ENCODE measurements at regions not wholly inside any gene's neighbourhood (a gene's known extent, or its start where the extent isn't known, plus 50 kb on each side); places are given as distances from the start of the nearest gene placed in this dataset.

DNA sequence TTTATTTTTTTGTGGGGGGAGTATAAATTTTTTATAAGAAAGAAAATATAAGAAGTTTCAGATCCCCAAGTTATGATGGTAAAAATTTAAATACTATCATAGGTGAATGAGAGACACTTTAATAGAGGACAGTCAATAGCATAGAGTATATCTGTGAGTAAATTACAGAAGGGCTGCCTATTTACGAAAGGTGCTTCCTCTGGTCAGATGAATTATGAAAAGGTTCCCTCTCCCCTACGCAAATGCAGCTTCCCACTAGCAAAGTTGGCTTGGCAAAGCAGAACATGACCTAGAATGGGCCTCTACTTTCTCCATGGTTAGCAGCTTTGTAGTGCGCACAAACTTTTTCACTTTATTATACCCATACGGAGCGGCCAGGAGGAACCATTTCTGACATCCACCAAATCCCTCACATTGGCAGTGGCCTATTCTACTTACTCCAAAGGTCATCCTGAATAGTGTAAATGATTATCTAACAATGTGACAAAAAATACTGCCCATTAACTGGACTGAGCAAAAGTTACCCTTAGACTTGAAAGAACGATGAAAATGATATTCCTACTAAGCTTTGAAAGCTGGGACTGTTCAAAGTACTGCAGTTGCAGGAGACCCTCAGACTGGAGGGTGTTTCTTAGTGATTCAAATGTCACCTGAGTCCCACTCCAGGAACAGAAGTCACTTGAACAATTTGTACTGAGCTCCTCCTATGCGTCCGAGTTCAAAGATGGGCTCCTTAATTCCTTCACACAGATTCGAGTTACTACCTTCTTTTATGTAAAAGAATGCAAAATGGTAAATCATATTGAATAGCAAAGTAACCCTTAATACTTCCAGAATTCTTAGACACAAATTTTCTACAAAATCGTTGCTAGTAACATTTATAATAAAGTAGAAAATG, 148.5 kb downstream of the NOL4 start:
- Histone ChIP-seq H3K4me1 (ENCODE audit: control insufficient read depth, low read depth, low read length) (no peaks in the 10 kb centered on the region), H3K9me3 (ENCODE audit: control insufficient read depth, low read depth, low read length) (no peaks in the 10 kb centered on the region), H3K27ac (ENCODE audit: low read length) (no peak overlapping the region)

GRCh38 chr18:34061226-34061625, 163.5 kb downstream of the NOL4 start:
- H3K9me3 ChIP-seq (ENCODE audit: control insufficient read depth, low read depth, low read length), result no peaks in the 10 kb centered on the region
- no peaks in the 10 kb centered on the region for H3K27me3 ChIP-seq (ENCODE audit: control insufficient read depth, insufficient read depth, low read length)
- H3K9ac ChIP-seq (ENCODE audit: low read length), result no peak overlapping the region
- no peak overlapping the region for H3K4me3 ChIP-seq (ENCODE audit: low read length)
- no peaks in the 10 kb centered on the region for H3K4me1 ChIP-seq (ENCODE audit: control insufficient read depth, low read depth, low read length)
- H3K27ac ChIP-seq (ENCODE audit: low read length), result no peak overlapping the region
- no peaks in the 10 kb centered on the region for H3K36me3 ChIP-seq (ENCODE audit: control insufficient read depth, low read depth, low read length)

More for the DNA sequence above, 148.5 kb downstream of the NOL4 start:
- H3K4me3 ChIP-seq (ENCODE audit: low read length), result no peak overlapping the region
- no peaks in the 10 kb centered on the region for H3K27me3 ChIP-seq (ENCODE audit: control insufficient read depth, insufficient read depth, low read length)
- no peak overlapping the region for H3K9ac ChIP-seq (ENCODE audit: low read length)
- no peaks in the 10 kb centered on the region for H3K36me3 ChIP-seq (ENCODE audit: control insufficient read depth, low read depth, low read length)

DNA sequence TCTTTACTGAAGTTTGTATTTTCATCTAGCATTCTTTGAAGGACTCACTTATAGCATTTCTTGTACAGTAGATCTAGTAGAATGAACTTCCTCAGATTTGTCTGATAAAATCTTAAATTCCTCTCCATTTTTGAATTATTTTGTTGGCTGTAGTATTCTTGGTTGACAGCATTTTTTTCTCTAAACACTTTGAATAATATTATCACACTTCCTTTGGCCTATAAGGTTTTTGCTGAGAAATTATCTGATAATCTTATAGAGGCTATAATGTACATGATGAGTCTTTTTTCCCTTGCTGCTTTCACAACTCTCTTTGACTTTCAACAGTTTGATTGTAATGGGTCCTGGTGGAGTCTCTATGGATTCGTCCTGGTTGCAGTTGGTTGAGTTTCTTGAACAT, 169.5 kb downstream of the NOL4 start:
- Histone ChIP-seq H3K36me3 (ENCODE audit: control insufficient read depth, low read depth, low read length) (no peaks in the 10 kb centered on the region), H3K9ac (ENCODE audit: low read length) (no peak overlapping the region), H3K27ac (ENCODE audit: low read length) (no peak overlapping the region), H3K4me3 (ENCODE audit: low read length) (no peak overlapping the region), H3K9me3 (ENCODE audit: control insufficient read depth, low read depth, low read length) (no peaks in the 10 kb centered on the region), H3K4me1 (ENCODE audit: control insufficient read depth, low read depth, low read length) (no peaks in the 10 kb centered on the region), H3K27me3 (ENCODE audit: control insufficient read depth, insufficient read depth, low read length) (no peaks in the 10 kb centered on the region)

DNA sequence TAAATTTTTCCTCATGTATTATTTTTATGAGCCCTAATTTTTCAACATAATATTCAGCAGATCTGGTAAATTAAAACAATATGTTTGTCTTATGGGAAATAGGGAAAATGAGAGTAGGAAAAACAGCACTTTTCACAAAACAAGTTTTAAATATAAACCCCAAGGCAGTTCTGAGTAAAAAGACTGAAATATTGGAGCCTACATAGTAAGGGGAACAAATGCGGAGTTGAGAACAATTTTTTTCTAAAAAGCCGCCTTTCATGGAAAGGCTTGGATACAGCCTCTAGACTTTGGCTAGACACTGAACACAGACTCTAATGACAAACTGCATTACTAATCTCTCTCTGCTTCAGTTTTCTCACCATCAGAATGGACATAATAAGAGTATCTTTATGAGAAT, 174.1 kb downstream of the NOL4 start:
- no peaks in the 10 kb centered on the region for H3K27me3 ChIP-seq (ENCODE audit: control insufficient read depth, insufficient read depth, low read length)
- no peaks in the 10 kb centered on the region for H3K36me3 ChIP-seq (ENCODE audit: control insufficient read depth, low read depth, low read length)
- H3K9me3 ChIP-seq (ENCODE audit: control insufficient read depth, low read depth, low read length), result no peaks in the 10 kb centered on the region
- no peak overlapping the region for H3K9ac ChIP-seq (ENCODE audit: low read length)
- H3K4me1 ChIP-seq (ENCODE audit: control insufficient read depth, low read depth, low read length), result peaks cover 4% of the 10 kb centered on the region
- H3K27ac ChIP-seq (ENCODE audit: low read length), result no peak overlapping the region
- H3K4me3 ChIP-seq (ENCODE audit: low read length), result no peak overlapping the region

- H3K9me3 ChIP-seq (ENCODE audit: control insufficient read depth, low read depth, low read length), result no peaks in the 10 kb centered on the region
- H3K27me3 ChIP-seq (ENCODE audit: control insufficient read depth, insufficient read depth, low read length), result no peaks in the 10 kb centered on the region
- H3K4me3 ChIP-seq (ENCODE audit: low read length), result no peak overlapping the region
- H3K27ac ChIP-seq (ENCODE audit: low read length), result no peak overlapping the region
- H3K4me1 ChIP-seq (ENCODE audit: control insufficient read depth, low read depth, low read length), result peaks cover 4% of the 10 kb centered on the region
- H3K36me3 ChIP-seq (ENCODE audit: control insufficient read depth, low read depth, low read length), result no peaks in the 10 kb centered on the region
- no peak overlapping the region for H3K9ac ChIP-seq (ENCODE audit: low read length)
These were observed 175.2 kb downstream of the NOL4 start for GRCh38 chr18:34049511-34049910.

DNA sequence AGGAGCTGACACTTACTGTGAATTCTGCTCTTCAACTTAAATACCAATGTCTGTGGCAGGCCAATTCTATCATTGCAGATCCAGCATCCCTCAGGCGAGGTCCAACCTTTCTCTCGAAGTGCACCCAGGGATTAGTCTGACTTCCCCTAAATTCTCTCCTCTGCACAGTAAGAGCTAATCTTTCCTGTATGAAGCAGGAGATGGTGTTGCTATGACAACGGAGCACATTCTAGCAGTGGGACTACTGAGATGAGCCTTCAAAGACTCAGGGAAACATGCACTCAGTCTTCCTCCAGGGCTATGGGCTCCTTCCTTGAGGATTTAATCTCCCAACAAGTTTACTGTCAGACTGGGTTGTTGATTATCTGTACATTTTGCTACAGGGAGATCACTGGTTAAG, 176.3 kb downstream of the NOL4 start:
- H3K4me3 ChIP-seq (ENCODE audit: low read length), result no peak overlapping the region
- peaks cover 4% of the 10 kb centered on the region for H3K4me1 ChIP-seq (ENCODE audit: control insufficient read depth, low read depth, low read length)
- H3K36me3 ChIP-seq (ENCODE audit: control insufficient read depth, low read depth, low read length), result no peaks in the 10 kb centered on the region
- H3K27ac ChIP-seq (ENCODE audit: low read length), result no peak overlapping the region
- no peaks in the 10 kb centered on the region for H3K27me3 ChIP-seq (ENCODE audit: control insufficient read depth, insufficient read depth, low read length)
- no peaks in the 10 kb centered on the region for H3K9me3 ChIP-seq (ENCODE audit: control insufficient read depth, low read depth, low read length)
- no peak overlapping the region for H3K9ac ChIP-seq (ENCODE audit: low read length)

GRCh38 chr18:34042423-34043146, 182.1 kb downstream of the NOL4 start:
- Histone ChIP-seq H3K4me3 (ENCODE audit: low read length) (no peak overlapping the region), H3K9me3 (ENCODE audit: control insufficient read depth, low read depth, low read length) (no peaks in the 10 kb centered on the region), H3K9ac (ENCODE audit: low read length) (no peak overlapping the region), H3K27me3 (ENCODE audit: control insufficient read depth, insufficient read depth, low read length) (no peaks in the 10 kb centered on the region), H3K27ac (ENCODE audit: low read length) (no peak overlapping the region), H3K36me3 (ENCODE audit: control insufficient read depth, low read depth, low read length) (no peaks in the 10 kb centered on the region), H3K4me1 (ENCODE audit: control insufficient read depth, low read depth, low read length) (peaks cover 6% of the 10 kb centered on the region)

DNA sequence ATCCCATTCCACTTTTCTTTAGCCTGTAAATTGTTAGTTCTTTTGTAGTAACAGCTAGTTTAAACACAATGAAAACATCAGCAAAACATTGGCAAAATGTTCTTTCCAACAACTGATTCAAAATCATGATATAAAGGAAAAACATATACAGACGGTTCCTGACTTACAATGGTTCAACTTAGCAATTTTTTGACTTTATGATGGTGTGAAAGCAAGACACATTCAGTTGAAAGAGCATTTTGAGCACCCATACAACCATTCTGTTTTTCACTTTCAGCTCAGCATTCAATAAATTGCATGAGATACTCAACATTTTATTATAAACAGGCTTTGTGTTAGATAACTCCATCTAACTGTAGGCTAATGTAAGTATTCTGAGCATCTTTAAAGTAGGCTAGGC, 185.1 kb downstream of the NOL4 start:
- Histone ChIP-seq H3K27me3 (ENCODE audit: control insufficient read depth, insufficient read depth, low read length) (no peaks in the 10 kb centered on the region), H3K9ac (ENCODE audit: low read length) (no peak overlapping the region), H3K36me3 (ENCODE audit: control insufficient read depth, low read depth, low read length) (no peaks in the 10 kb centered on the region), H3K4me1 (ENCODE audit: control insufficient read depth, low read depth, low read length) (peaks cover 6% of the 10 kb centered on the region), H3K27ac (ENCODE audit: low read length) (no peak overlapping the region), H3K9me3 (ENCODE audit: control insufficient read depth, low read depth, low read length) (no peaks in the 10 kb centered on the region), H3K4me3 (ENCODE audit: low read length) (no peak overlapping the region)

DNA sequence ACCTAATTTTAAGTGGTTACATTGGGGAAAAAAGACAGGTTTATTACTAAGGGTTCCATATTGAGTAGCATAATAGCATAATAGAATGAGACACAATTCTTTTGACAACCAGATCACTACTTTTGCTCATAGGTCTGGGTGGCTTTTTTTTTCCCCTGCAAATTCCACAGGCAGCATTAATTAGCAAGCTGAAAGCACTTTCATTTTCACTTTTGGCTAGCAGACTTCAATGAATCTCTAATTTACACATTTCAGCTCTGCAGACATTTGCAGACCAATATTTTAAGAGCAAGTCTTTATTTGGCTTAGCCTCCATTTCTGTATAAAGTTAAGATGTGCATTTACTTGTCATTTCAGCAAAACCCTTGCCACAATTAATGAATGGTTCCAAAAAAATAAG, 185.5 kb downstream of the NOL4 start:
- H3K4me1 ChIP-seq (ENCODE audit: control insufficient read depth, low read depth, low read length), result peaks cover 6% of the 10 kb centered on the region
- H3K9ac ChIP-seq (ENCODE audit: low read length), result no peak overlapping the region
- H3K27ac ChIP-seq (ENCODE audit: low read length), result no peak overlapping the region
- no peaks in the 10 kb centered on the region for H3K36me3 ChIP-seq (ENCODE audit: control insufficient read depth, low read depth, low read length)
- H3K4me3 ChIP-seq (ENCODE audit: low read length), result no peak overlapping the region
- no peaks in the 10 kb centered on the region for H3K27me3 ChIP-seq (ENCODE audit: control insufficient read depth, insufficient read depth, low read length)
- H3K9me3 ChIP-seq (ENCODE audit: control insufficient read depth, low read depth, low read length), result no peaks in the 10 kb centered on the region

DNA sequence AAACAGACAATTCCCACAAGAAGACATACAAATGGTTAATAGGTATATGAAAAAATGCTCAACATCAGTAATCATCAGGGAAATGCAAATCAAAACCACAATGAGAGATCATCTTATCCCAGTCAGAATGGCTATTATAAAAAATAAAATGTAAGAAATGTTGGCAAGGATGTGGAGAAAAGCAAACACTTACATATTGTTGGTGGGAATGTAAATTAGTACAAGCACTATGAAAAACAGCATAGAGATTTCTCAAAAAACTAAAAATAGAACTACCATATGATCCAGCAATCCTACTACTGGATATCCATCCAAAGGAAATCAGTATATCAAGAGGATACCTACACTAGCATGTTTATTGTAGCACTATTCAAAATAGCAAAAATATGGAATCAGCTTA, 186.6 kb downstream of the NOL4 start:
- Histone ChIP-seq H3K36me3 (ENCODE audit: control insufficient read depth, low read depth, low read length) (no peaks in the 10 kb centered on the region), H3K4me1 (ENCODE audit: control insufficient read depth, low read depth, low read length) (peaks cover 6% of the 10 kb centered on the region), H3K4me3 (ENCODE audit: low read length) (no peak overlapping the region), H3K27me3 (ENCODE audit: control insufficient read depth, insufficient read depth, low read length) (no peaks in the 10 kb centered on the region), H3K9me3 (ENCODE audit: control insufficient read depth, low read depth, low read length) (no peaks in the 10 kb centered on the region), H3K27ac (ENCODE audit: low read length) (no peak overlapping the region), H3K9ac (ENCODE audit: low read length) (no peak overlapping the region)

- Histone ChIP-seq H3K4me3 (ENCODE audit: low read length) (no peak overlapping the region), H3K9me3 (ENCODE audit: control insufficient read depth, low read depth, low read length) (no peaks in the 10 kb centered on the region), H3K27ac (ENCODE audit: low read length) (no peak overlapping the region), H3K36me3 (ENCODE audit: control insufficient read depth, low read depth, low read length) (no peaks in the 10 kb centered on the region), H3K9ac (ENCODE audit: low read length) (no peak overlapping the region), H3K4me1 (ENCODE audit: control insufficient read depth, low read depth, low read length) (no peaks in the 10 kb centered on the region), H3K27me3 (ENCODE audit: control insufficient read depth, insufficient read depth, low read length) (no peaks in the 10 kb centered on the region)
These were observed 190.7 kb downstream of the NOL4 start for GRCh38 chr18:34033968-34034367.

GRCh38 chr18:34031810-34032209, 192.9 kb downstream of the NOL4 start:
- Histone ChIP-seq H3K9ac (ENCODE audit: low read length) (no peak overlapping the region), H3K4me3 (ENCODE audit: low read length) (no peak overlapping the region), H3K27ac (ENCODE audit: low read length) (no peak overlapping the region), H3K9me3 (ENCODE audit: control insufficient read depth, low read depth, low read length) (no peaks in the 10 kb centered on the region), H3K36me3 (ENCODE audit: control insufficient read depth, low read depth, low read length) (no peaks in the 10 kb centered on the region), H3K4me1 (ENCODE audit: control insufficient read depth, low read depth, low read length) (no peaks in the 10 kb centered on the region), H3K27me3 (ENCODE audit: control insufficient read depth, insufficient read depth, low read length) (no peaks in the 10 kb centered on the region)
